HG03432 (cell line): ENCODE measurements at regions not wholly inside any gene's neighbourhood (a gene's known extent, or its start where the extent isn't known, plus 50 kb on each side); places are given as distances from the start of the nearest gene placed in this dataset.
"Not testable (repeated sequence)": the region's sequence is repeated elsewhere in the genome, so short reads cannot be mapped to it uniquely, and the experiment has no call there.

Experiments
- ATAC-seq: cut with Tn5 transposase; IDR thresholded peaks from one replicate; pipeline ENCODE4 v1.9.1; 2021; ENCODE audit warnings: mild to moderate bottlenecking, moderate library complexity; ENCODE audit not compliant: unreplicated experiment

DNA sequence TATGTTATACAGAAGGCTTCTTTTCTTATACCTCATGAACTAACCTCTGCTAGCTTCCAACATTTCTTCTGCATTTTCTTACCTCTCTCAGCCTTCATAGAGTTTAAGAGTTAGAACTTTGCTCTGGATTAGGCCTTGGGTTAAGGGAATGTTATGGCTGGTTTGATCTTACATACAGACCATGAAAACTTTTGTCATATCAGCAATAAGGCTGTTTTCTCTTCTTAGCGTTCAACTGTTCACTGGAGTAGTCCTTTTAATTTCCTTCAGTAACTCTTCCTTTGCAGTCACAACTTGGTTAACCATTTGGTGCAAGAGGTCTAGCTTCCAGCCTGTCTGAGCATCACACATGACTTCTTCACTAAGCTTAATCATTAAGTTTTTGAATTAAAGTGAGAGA is 329.0 kb upstream of the CCNG1 start:
- no peak for ATAC-seq

DNA sequence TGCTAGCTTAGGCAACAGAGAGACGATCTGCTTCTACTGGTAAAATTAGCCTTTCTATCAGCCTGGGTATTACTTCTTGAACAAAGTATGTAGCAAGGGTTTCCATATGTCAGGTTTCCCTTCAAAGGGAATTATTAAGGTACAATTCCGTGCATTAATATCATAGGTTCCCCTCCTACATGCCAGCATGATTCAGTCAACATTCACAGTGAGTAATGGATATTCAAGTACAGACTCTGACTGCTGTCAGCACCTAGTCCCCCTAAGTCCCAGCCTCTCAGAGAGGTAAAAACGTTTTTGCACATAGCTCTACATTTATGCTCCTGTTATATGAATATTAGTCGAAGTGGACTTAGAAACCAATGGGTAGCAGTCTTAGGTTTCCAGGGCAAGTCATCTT is 322.4 kb upstream of the CCNG1 start:
- no peak for ATAC-seq

- ATAC-seq = not testable (repeated sequence)
Measured at GRCh38 chr5:163116618-163117017, 320.8 kb upstream of the CCNG1 start.

DNA sequence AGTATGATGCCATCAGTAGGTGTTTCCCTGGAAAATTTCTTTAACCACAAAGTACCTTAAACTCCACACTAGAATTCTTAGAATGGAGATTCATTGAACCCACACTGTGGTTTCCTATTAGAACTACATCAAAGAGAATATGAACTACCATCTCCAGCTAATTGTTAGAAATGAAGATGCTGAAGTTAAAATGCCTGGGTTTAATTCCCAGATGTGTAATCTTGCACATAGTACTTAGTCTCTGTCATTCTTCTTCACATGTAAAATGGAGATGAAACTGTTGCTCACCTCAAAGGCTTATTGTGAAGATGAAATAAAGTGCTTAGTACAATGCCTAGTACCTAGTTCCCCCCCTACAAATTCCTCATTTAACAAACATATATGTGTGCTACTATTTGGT is 303.3 kb upstream of the CCNG1 start:
- ATAC-seq = no peak

- no peak for ATAC-seq
Measured at GRCh38 chr5:163135849-163136248, 301.5 kb upstream of the CCNG1 start.

- no peak for ATAC-seq
Measured at GRCh38 chr5:163161512-163161911, 275.9 kb upstream of the CCNG1 start.

DNA sequence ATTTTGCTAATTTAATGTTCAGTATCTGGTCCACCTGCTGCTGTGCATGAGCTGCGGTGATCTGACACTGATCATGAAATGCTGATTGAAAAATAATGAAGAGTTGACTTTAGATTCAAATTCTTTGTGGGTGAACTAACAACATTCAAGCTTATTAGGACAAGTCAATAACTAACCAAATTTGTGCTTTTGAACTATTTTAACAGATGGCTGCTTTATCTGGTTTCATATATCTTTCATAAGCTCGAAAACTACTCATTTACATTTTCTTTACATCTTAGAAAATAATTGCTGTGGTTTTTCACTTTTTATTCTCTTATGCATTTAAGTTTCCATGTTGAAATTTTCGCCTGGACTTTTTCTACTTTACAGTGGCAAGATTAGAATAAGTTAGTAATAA is 274.8 kb upstream of the CCNG1 start:
- ATAC-seq = peak; percentile 61

- ATAC-seq = peak; percentile 51
Measured at GRCh38 chr5:163163858-163164257, 273.5 kb upstream of the CCNG1 start.

DNA sequence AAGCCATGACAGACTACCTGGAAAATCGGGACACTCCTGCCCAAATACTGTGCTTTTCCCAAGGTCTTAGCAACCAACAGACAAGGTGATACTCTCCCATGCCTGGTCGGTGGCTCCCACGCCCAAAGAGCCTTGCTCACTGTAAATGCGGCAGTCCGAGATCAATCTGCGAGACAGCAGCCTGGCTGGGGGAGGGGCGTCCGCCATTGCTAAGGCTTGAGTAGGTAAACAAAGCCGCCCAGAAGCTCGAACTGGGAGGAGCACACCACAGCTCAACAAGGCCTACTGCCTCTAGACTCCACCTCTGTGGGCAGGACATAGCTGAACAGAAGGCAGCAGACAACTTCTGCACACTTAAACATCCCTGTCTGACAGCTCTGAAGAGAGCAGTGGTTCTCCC is 272.1 kb upstream of the CCNG1 start:
- no peak for ATAC-seq

- ATAC-seq = not testable (repeated sequence)
Measured at GRCh38 chr5:163170161-163170560, 267.2 kb upstream of the CCNG1 start.

- no peak for ATAC-seq
Measured at GRCh38 chr5:163172540-163173338, 264.7 kb upstream of the CCNG1 start.

DNA sequence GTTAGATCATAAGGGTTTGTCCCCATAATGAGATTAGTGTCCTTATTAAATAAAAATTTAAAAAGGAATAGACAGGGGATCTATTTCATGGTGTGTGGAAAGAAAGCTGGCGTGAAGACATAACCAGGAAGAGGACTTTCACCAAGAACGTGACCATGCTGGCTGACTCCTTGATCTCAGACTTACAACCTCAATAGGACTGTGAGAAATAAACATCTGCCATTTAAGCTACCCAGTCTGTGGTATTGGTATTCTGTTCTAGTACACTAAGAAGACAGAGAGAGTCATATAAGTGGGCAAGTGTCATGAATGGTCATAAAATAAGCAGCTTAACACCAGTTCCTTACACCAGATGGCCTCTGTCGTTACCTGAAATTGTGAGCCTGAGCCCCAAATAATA is 259.4 kb upstream of the CCNG1 start:
- no peak for ATAC-seq

- no peak for ATAC-seq
Measured at GRCh38 chr5:163185315-163185714, 252.1 kb upstream of the CCNG1 start.

DNA sequence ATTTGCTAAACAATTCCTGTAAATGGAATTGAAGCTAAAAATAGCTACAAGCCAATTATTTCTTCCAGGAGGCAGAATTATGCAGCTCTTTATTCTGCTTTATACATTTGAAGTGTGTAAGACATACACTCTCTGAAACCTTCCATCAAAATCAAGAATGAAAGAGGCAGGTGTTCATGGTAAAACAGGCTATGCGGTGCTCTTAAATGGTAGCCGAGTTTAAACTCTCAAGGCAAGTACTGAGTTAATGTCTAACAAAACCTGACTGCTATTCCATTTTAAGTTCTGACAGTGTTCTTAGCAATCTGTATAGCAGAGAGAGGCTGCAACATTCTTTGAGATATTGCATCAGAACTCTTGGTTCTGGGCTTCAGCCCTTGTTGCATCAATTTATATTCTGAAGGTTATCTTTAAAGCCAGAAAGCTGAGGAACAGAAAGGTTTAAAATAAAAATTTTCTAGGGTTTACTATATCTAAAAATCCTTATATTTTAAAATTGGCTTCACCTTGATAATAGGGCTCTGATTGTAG is 248.3 kb upstream of the CCNG1 start:
- ATAC-seq = no peak

DNA sequence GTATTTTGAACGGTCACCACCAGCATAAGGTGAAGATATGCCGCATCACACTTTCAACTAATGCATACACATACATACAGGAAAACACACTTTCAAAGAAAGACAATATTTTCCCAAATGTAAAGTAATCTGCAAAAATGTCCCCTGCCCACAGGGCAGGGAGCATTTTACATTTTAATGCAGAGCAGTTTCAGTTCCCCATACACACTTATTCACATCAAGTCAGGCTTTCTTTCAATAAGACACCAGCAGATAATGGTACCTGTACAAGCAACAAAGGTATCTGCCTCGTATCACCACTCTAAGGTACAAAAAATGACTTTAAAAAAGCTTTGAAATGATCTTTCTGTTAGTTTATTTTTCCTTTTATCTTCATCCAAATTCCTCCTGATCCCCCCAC is 247.1 kb upstream of the CCNG1 start:
- ATAC-seq = peak; percentile 86

DNA sequence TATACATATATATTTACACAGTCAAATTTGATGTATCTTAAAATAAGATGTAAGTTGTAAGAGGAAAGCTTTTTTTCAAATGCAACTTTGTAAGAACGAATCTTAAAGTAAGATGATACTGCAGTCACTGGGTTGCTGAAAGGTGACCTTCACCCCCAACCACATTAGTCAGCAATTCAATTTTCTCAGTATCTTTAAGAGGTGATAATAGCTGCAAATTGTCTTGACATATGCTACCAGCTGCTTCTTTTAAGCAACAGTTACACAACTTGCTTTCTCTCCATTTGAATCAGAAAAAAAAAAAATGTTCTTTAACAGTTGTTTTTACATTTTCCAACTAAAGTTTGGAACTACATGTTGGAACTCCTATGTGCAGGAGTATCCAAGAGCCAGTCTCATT is 246.6 kb upstream of the CCNG1 start:
- ATAC-seq = peak; percentile 60

DNA sequence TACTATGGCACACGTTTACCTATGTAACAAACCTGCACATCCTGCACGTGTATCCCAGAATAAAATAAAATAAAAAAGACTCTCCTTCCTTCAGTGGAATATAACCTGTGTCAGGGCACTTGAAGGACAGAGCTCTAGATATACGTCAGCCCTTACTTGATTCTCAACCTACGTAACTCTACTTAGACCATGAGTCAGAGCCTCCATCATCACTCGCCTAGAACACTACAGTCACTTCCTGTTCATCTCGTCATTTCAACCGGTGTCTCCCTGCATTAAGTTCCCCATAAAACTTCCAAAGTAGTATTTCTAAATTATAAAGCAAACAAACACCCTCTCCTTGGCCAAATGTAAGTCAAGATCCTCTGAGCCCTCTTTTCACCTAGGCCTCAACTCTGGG is 243.5 kb upstream of the CCNG1 start:
- no peak for ATAC-seq

- ATAC-seq = no peak
Measured at GRCh38 chr5:163205645-163206044, 231.8 kb upstream of the CCNG1 start.

- ATAC-seq = no peak
Measured at GRCh38 chr5:163221581-163221980, 215.8 kb upstream of the CCNG1 start.

- ATAC-seq = no peak
Measured at GRCh38 chr5:163222982-163223381, 214.4 kb upstream of the CCNG1 start.

DNA sequence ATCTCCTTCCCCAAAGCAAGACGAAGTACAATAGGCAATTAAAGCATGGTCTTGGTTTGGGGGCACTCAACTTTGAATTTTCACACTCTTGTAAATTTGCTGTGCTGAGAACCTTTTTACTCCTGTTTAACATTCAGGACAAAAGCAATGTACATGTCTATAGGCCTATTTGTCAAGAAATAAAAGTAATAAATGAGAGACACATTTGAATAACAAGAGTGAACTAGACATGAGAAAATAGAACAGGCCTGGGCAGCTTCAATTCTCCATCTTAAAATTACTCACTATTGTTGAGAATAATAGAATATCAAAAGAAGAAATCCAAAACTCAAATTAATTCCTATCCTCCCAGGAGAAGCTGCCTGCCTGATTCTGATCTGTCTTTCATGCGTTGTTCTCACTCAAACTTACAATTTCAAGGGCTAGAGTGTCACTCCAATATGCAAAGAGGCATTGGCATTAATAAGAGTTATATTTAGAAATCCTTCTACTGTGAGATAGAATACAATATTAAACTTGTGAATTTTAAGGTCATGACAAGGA is 192.9 kb upstream of the CCNG1 start:
- no peak for ATAC-seq

GRCh38 chr5:163245584-163245983 is 191.8 kb upstream of the CCNG1 start:
- ATAC-seq = no peak

DNA sequence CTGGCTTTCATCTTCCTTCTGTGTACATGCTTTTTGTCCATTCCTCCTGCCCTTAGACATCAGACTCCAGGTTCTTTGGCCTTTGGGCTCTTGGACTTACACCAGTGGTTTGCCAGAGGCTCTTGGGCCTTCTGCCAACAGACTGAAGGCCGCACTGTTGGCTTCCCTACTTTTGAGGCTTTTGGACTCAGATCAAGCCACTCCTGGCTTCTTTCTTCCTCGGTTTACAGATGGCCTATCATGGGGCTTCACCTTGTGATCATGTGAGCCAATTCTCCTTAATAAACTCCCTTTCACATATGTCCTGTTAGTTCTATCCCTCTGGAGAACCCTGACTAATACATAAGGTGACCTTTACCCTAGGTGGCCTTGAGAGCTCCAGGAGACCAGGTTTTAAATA is 189.1 kb upstream of the CCNG1 start:
- ATAC-seq = no peak
